NCI-H146 treated with DMSO at 0.1 percent for 48 hours (cell line): ENCODE measurements at regions not wholly inside any gene's neighbourhood (a gene's known extent, or its start where the extent isn't known, plus 50 kb on each side); places are given as distances from the start of the nearest gene placed in this dataset.
"Not testable (repeated sequence)": the region's sequence is repeated elsewhere in the genome, so short reads cannot be mapped to it uniquely, and the experiment has no call there.

Experiments
- DNase-seq: peaks from one replicate; lab custom pipeline; 2025; ENCODE audit not compliant: unreplicated experiment; lab: John Stamatoyannopoulos, UW

- no peak for DNase-seq
These were observed 170.3 kb downstream of the VEGFC start for GRCh38 chr4:176622251-176622948.

GRCh38 chr4:176624983-176625610 lies 167.6 kb downstream of the VEGFC start:
- not testable (repeated sequence) for DNase-seq

- no peak for DNase-seq
These were observed 164.8 kb downstream of the VEGFC start for GRCh38 chr4:176627916-176628315.

GRCh38 chr4:176631611-176632010 lies 161.1 kb downstream of the VEGFC start:
- no peak for DNase-seq
